WI38 (cell line): ENCODE measurements at regions not wholly inside any gene's neighbourhood (a gene's known extent, or its start where the extent isn't known, plus 50 kb on each side); places are given as distances from the start of the nearest gene placed in this dataset.

Experiments
- H3K4me3 ChIP-seq: 2 replicates; pipeline ENCODE4 v1.5.1; 2011; ENCODE audit warnings: low read depth, mild to moderate bottlenecking, control low read depth, low read length
- TF ChIP-seq, protein P1 (sequence below): IDR thresholded peaks from 2 replicates; pipeline ENCODE4 v1.5.1; 2012; ENCODE audit warnings: low read depth, mild to moderate bottlenecking, control low read depth, low read length

- no peak overlapping the region for H3K4me3 ChIP-seq
- TF ChIP-seq, protein P1, sequence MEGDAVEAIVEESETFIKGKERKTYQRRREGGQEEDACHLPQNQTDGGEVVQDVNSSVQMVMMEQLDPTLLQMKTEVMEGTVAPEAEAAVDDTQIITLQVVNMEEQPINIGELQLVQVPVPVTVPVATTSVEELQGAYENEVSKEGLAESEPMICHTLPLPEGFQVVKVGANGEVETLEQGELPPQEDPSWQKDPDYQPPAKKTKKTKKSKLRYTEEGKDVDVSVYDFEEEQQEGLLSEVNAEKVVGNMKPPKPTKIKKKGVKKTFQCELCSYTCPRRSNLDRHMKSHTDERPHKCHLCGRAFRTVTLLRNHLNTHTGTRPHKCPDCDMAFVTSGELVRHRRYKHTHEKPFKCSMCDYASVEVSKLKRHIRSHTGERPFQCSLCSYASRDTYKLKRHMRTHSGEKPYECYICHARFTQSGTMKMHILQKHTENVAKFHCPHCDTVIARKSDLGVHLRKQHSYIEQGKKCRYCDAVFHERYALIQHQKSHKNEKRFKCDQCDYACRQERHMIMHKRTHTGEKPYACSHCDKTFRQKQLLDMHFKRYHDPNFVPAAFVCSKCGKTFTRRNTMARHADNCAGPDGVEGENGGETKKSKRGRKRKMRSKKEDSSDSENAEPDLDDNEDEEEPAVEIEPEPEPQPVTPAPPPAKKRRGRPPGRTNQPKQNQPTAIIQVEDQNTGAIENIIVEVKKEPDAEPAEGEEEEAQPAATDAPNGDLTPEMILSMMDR, result no peak
Measured at GRCh38 chr2:136532171-136532570, 233.2 kb upstream of the THSD7B start.

GRCh38 chr2:136531731-136532130 lies 233.6 kb upstream of the THSD7B start:
- TF ChIP-seq, protein P1, result no peak
- no peak overlapping the region for H3K4me3 ChIP-seq

GRCh38 chr2:136530146-136530545 lies 235.2 kb upstream of the THSD7B start:
- no peak overlapping the region for H3K4me3 ChIP-seq
- TF ChIP-seq, protein P1, result no peak

GRCh38 chr2:136527560-136527959 lies 237.8 kb upstream of the THSD7B start:
- TF ChIP-seq, protein P1, result no peak
- H3K4me3 ChIP-seq, result no peak overlapping the region

GRCh38 chr2:136522724-136523123 lies 242.6 kb upstream of the THSD7B start:
- no peak overlapping the region for H3K4me3 ChIP-seq
- TF ChIP-seq, protein P1, result no peak

DNA sequence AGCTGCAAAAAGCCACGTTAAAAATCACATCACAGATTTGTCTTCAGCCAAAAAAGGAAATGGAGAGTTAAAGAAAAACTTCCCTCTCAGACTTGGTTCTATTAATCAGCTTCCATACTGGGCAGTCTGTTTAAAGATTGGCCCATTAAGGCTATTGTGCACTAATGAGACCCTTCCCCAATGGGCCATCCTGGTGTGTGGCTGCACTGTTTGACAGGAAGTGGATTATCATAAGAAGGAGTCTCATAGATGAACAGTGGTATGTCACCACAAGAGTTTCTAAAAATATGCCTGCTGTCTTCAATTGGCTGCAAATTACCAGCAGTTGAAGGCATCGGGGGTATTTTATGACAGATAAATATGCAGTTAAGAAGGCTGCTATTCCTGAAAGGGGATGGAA lies 247.6 kb upstream of the THSD7B start:
- no peak overlapping the region for H3K4me3 ChIP-seq
- TF ChIP-seq, protein P1, result no peak

DNA sequence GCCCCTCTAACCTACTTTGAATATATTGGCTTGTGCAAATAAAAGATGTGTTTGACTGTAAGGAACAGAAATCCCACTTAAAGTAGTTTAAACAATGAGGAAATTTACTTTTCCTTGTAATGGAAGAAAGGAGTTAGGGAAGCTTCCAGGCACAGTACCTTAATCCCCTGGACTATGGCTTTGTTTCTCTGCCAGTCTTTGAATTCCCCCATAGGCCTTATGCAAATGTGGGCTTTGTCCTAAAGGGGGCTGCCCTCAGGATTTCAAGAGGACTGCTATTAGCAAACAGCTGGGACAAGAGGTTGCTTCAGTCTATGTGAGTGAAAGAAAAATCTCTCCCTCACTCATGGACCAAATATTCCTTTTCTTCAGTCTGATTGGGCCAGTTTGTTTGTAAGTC lies 255.1 kb upstream of the THSD7B start:
- H3K4me3 ChIP-seq, result no peak overlapping the region
- TF ChIP-seq, protein P1, result no peak
